VCaP (cell line): ENCODE measurements at regions not wholly inside any gene's neighbourhood (a gene's known extent, or its start where the extent isn't known, plus 50 kb on each side); places are given as distances from the start of the nearest gene placed in this dataset.

Source experiments
- H3K27ac ChIP-seq: fragments of 450-650 bp; 2 replicates; pipeline ENCODE4 v1.5.1; 2017
- CTCF ChIP-seq: fragments of 450-650 bp; conservative IDR thresholded peaks from 2 replicates; pipeline ENCODE4 v1.5.1; 2017; ENCODE audit warnings: mild to moderate bottlenecking, moderate library complexity

GRCh38 chr5:175102717-175103116, 341.3 kb downstream of the DRD1 start:
- no peak for TF ChIP-seq CTCF
- H3K27ac ChIP-seq: no peak overlapping the region

GRCh38 chr5:175098301-175098700, 345.7 kb downstream of the DRD1 start:
- no peak for TF ChIP-seq CTCF

GRCh38 chr5:175096469-175097165, 347.4 kb downstream of the DRD1 start:
- H3K27ac ChIP-seq: no peak overlapping the region
- TF ChIP-seq CTCF: no peak

More at GRCh38 chr5:175098301-175098700, 345.7 kb downstream of the DRD1 start:
- no peak overlapping the region for H3K27ac ChIP-seq

- TF ChIP-seq CTCF: no peak
- no peak overlapping the region for H3K27ac ChIP-seq
Observed at GRCh38 chr5:175094461-175094860, 349.5 kb downstream of the DRD1 start.

GRCh38 chr5:175092691-175093090, 351.3 kb downstream of the DRD1 start:
- H3K27ac ChIP-seq: no peak overlapping the region
- TF ChIP-seq CTCF: no peak

- TF ChIP-seq CTCF: no peak
Observed at GRCh38 chr5:175088963-175089362, 355.0 kb downstream of the DRD1 start.

GRCh38 chr5:175082866-175083590, 358.6 kb downstream of the MSX2 start:
- H3K27ac ChIP-seq: no peak overlapping the region
- TF ChIP-seq CTCF: no peak

More at GRCh38 chr5:175088963-175089362, 355.0 kb downstream of the DRD1 start:
- H3K27ac ChIP-seq: no peak overlapping the region
